Smooth muscle cell (in vitro differentiated cells): ENCODE measurements at regions not wholly inside any gene's neighbourhood (a gene's known extent, or its start where the extent isn't known, plus 50 kb on each side); places are given as distances from the start of the nearest gene placed in this dataset.

ENCODE experiments used
- DNase-seq: peaks from one replicate; lab custom pipeline; 2025; ENCODE audit not compliant: unreplicated experiment; lab: John Stamatoyannopoulos, UW
- H2AFZ ChIP-seq: fragments of 200-600 bp; sonication (generic); 2 replicates; pipeline ENCODE4 v1.6.0; 2016; ENCODE audit warnings: antibody characterized with exemption, low read depth, mild to moderate bottlenecking
- H3F3A ChIP-seq: fragments of 200-600 bp; sonication (generic); 2 replicates; pipeline ENCODE4 v1.6.0; 2017; ENCODE audit warnings: antibody characterized with exemption, low read depth
- H3K27ac ChIP-seq: fragments of 200-600 bp; sonication (generic); 2 replicates; pipeline ENCODE4 v1.5.1; 2016; ENCODE audit warnings: low read depth, mild to moderate bottlenecking
- H3K27me3 ChIP-seq: fragments of 200-600 bp; sonication (generic); 2 replicates; pipeline ENCODE4 v1.6.1; 2016; ENCODE audit warnings: low read depth, mild to moderate bottlenecking
- H3K36me3 ChIP-seq: fragments of 200-600 bp; sonication (generic); 2 replicates; pipeline ENCODE4 v1.5.1; 2016; ENCODE audit warnings: low read depth
- H3K4me1 ChIP-seq: fragments of 200-600 bp; sonication (generic); 2 replicates; pipeline ENCODE4 v1.5.1; 2016; ENCODE audit warnings: low read depth
- H3K4me2 ChIP-seq: fragments of 200-600 bp; sonication (generic); 2 replicates; pipeline ENCODE4 v1.6.0; 2016; ENCODE audit warnings: mild to moderate bottlenecking
- H3K4me3 ChIP-seq: fragments of 200-600 bp; sonication (generic); 2 replicates; pipeline ENCODE4 v1.5.1; 2016; ENCODE audit warnings: mild to moderate bottlenecking
- H3K79me2 ChIP-seq: fragments of 200-600 bp; sonication (generic); 2 replicates; pipeline ENCODE4 v1.6.0; 2016; ENCODE audit warnings: low read depth, mild to moderate bottlenecking
- H3K9ac ChIP-seq: fragments of 200-600 bp; sonication (generic); 2 replicates; pipeline ENCODE4 v1.6.0; 2016; ENCODE audit warnings: low read depth
- H3K9me3 ChIP-seq: fragments of 200-600 bp; sonication (generic); replicated peaks from 2 replicates; pipeline ENCODE4 v1.5.1; 2016; ENCODE audit warnings: low read depth
- H4K20me1 ChIP-seq: fragments of 200-600 bp; sonication (generic); 2 replicates; pipeline ENCODE4 v1.6.0; 2016; ENCODE audit warnings: low read depth
- CTCF ChIP-seq: fragments of 200-600 bp; sonication (generic); IDR thresholded peaks from 2 replicates; pipeline ENCODE4 v1.5.1; 2017; ENCODE audit warnings: borderline replicate concordance, mild to moderate bottlenecking, antibody characterized with exemption; ENCODE audit not compliant: insufficient read depth, poor library complexity, severe bottlenecking
- WGBS: methylation state at CpG from one replicate; pipeline ENCODE4 v1.1.7; 2016; ENCODE audit warnings: low lambda C conversion rate; 5-methylcytosine and 5-hydroxymethylcytosine counted together

GRCh38 chr11:111112614-111113013 lies 132.9 kb upstream of the POU2AF2 start:
- Histone ChIP-seq H3K4me2 (no peak overlapping the region), H3K9ac (no peak overlapping the region), H3K36me3 (no peaks in the 10 kb centered on the region), H3K27me3 (no peaks in the 10 kb centered on the region), H3K4me3 (no peak overlapping the region), H3K9me3 (no peaks in the 10 kb centered on the region), H3K27ac (no peak overlapping the region), H3F3A (no peaks in the 10 kb centered on the region), H3K4me1 (no peaks in the 10 kb centered on the region), H3K79me2 (no peaks in the 10 kb centered on the region), H2AFZ (no peak overlapping the region), H4K20me1 (no peaks in the 10 kb centered on the region)
- DNase-seq = no peak
- WGBS = 50% methylated on average over 1 of the region's 1 CpG
- no peak for TF ChIP-seq CTCF

- no peak for TF ChIP-seq CTCF
- Histone ChIP-seq H3K4me3 (no peak overlapping the region), H3K27me3 (no peaks in the 10 kb centered on the region), H3K9ac (no peak overlapping the region), H3K9me3 (no peaks in the 10 kb centered on the region), H2AFZ (no peak overlapping the region), H4K20me1 (no peaks in the 10 kb centered on the region), H3K79me2 (no peaks in the 10 kb centered on the region), H3K36me3 (no peaks in the 10 kb centered on the region), H3F3A (no peaks in the 10 kb centered on the region), H3K27ac (no peak overlapping the region), H3K4me1 (no peaks in the 10 kb centered on the region), H3K4me2 (no peak overlapping the region)
- no peak for DNase-seq
These were observed 138.0 kb upstream of the POU2AF2 start for GRCh38 chr11:111107501-111107900.

- no peak overlapping the region for H3K4me2 ChIP-seq
- H4K20me1 ChIP-seq = no peaks in the 10 kb centered on the region
- no peak overlapping the region for H3K4me3 ChIP-seq
- no peak for TF ChIP-seq CTCF
- no peaks in the 10 kb centered on the region for H3K79me2 ChIP-seq
- WGBS = 88% methylated on average over 2 of the region's 2 CpGs
- no peak for DNase-seq
- no peak overlapping the region for H3K9ac ChIP-seq
- no peaks in the 10 kb centered on the region for H3F3A ChIP-seq
- H3K27ac ChIP-seq = no peak overlapping the region
- H3K9me3 ChIP-seq = no peaks in the 10 kb centered on the region
- H3K27me3 ChIP-seq = no peaks in the 10 kb centered on the region
- H2AFZ ChIP-seq = no peak overlapping the region
- no peaks in the 10 kb centered on the region for H3K36me3 ChIP-seq
- H3K4me1 ChIP-seq = no peaks in the 10 kb centered on the region
These were observed 138.9 kb upstream of the POU2AF2 start for GRCh38 chr11:111106641-111107040.

GRCh38 chr11:111105566-111105965 lies 140.0 kb upstream of the POU2AF2 start:
- TF ChIP-seq CTCF = no peak
- Histone ChIP-seq H3K4me1 (no peaks in the 10 kb centered on the region), H4K20me1 (no peaks in the 10 kb centered on the region), H3K27ac (no peak overlapping the region), H3K9ac (no peak overlapping the region), H3K27me3 (no peaks in the 10 kb centered on the region), H3K36me3 (no peaks in the 10 kb centered on the region), H3K9me3 (no peaks in the 10 kb centered on the region), H3F3A (no peaks in the 10 kb centered on the region), H3K4me2 (peak overlapping the region; percentile 27), H3K79me2 (no peaks in the 10 kb centered on the region), H3K4me3 (no peak overlapping the region), H2AFZ (no peak overlapping the region)
- 18% methylated on average over 2 of the region's 2 CpGs for WGBS
- DNase-seq = no peak
